HCT116 (cell line): ENCODE measurements at regions not wholly inside any gene's neighbourhood (a gene's known extent, or its start where the extent isn't known, plus 50 kb on each side); places are given as distances from the start of the nearest gene placed in this dataset.

Experiments used
- ATAC-seq: fragments of 200-7000 bp; cut with Tn5 transposase; 2 replicates; pipeline ENCODE4 v1.9.1; 2020; ENCODE audit warnings: mild to moderate bottlenecking, moderate library complexity
- BruUV-seq: library from RNA; stranded (reverse); fragments of 400-500 nt; replicated peaks from 2 replicates; lab custom pipeline; 2021; lab: Mats Ljungman, UMichigan
- CTCF ChIA-PET: fragments of 300-600 bp; sonication (Branson Sonifier 250); formaldehyde crosslinking; loops from one replicate; lab custom pipeline; 2021; ENCODE audit warnings: antibody characterized with exemption; lab: Charles Lee
- POLR2A ChIA-PET: fragments of 300-600, 350-600 bp; sonication (Branson Sonifier 250); formaldehyde crosslinking; loops from one replicate; lab custom pipeline; 2021; ENCODE audit warnings: antibody characterized with exemption; lab: Charles Lee
- RAD21 ChIA-PET, 2 experiments: fragments of 300-600 bp; sonication (Branson Sonifier 250); formaldehyde crosslinking; loops; one replicate each; lab custom pipeline; 2023; ENCODE audit warnings: low total read pairs in 2 of 2; ENCODE audit not compliant: uncharacterized antibody in 2 of 2, unreplicated experiment in 2 of 2, low non-redundant PET in 1 of 2; lab: Charles Lee
- DNase-seq: peaks from one replicate; pipeline ENCODE4 v3.0.0-alpha.2; 2010; ENCODE audit warnings: low read depth, low spot score
- H2AFZ ChIP-seq: fragments of 200-600 bp; shearing (Covaris generic), sonication (generic); 2 replicates; pipeline ENCODE4 v1.6.1; 2017; ENCODE audit warnings: low read depth, mixed run types, mixed read lengths, antibody characterized with exemption, low read length; ENCODE audit not compliant: poor library complexity, severe bottlenecking
- H3K27ac ChIP-seq: 2 replicates; pipeline ENCODE4 v1.5.1; 2012; ENCODE audit warnings: low read depth, low read length
- H3K27me3 ChIP-seq: fragments of 200-600 bp; sonication (generic); 2 replicates; pipeline ENCODE4 v1.6.1; 2016; ENCODE audit warnings: mixed run types, low read length, mixed read lengths; ENCODE audit not compliant: insufficient read depth
- H3K36me3 ChIP-seq, 2 experiments: fragments of 200-500 bp in 1 of 2; fragments of 200-600 bp in 1 of 2; sonication (Bioruptor generic) in 1 of 2; sonication (generic) in 1 of 2; 2 replicates each; pipeline versions ENCODE4 v1.5.1 to v1.6.1; 2014 to 2016; ENCODE audit warnings: low read length in 2 of 2, inconsistent platforms in 1 of 2, mixed read lengths in 1 of 2, mixed run types in 1 of 2; ENCODE audit not compliant: insufficient read depth in 2 of 2, control insufficient read depth in 1 of 2
- H3K4me1 ChIP-seq, 2 experiments: fragments of 200-600 bp in 1 of 2; sonication (generic) in 1 of 2; 2 replicates each; pipeline versions ENCODE4 v1.5.1 to v1.6.1; 2012 to 2017; ENCODE audit warnings: low read length in 2 of 2, inconsistent platforms in 1 of 2, mild to moderate bottlenecking in 1 of 2, mixed read lengths in 1 of 2, mixed run types in 1 of 2, moderate library complexity in 1 of 2; ENCODE audit not compliant: insufficient read depth in 2 of 2, control insufficient read depth in 1 of 2
- H3K4me2 ChIP-seq: fragments of 200-600 bp; sonication (generic); 2 replicates; pipeline ENCODE4 v1.6.1; 2017; ENCODE audit warnings: mixed run types, low read length, mixed read lengths
- H3K4me3 ChIP-seq, 2 experiments: fragments of 200-600 bp in 1 of 2; sonication (generic) in 1 of 2; replicated peaks in 1 of 2; 2 replicates each; pipeline ENCODE4 v1.5.1; 2011 to 2016; ENCODE audit warnings: low read length in 2 of 2, control low read depth in 1 of 2, low read depth in 1 of 2, mild to moderate bottlenecking in 1 of 2, mixed read lengths in 1 of 2, mixed run types in 1 of 2
- H3K79me2 ChIP-seq: fragments of 200-600 bp; sonication (generic); 2 replicates; pipeline ENCODE4 v1.6.1; 2017; ENCODE audit warnings: mild to moderate bottlenecking, mixed run types, low read length, moderate library complexity, mixed read lengths; ENCODE audit not compliant: insufficient read depth
- H3K9ac ChIP-seq: fragments of 200-600 bp; sonication (generic); 2 replicates; pipeline ENCODE4 v1.6.1; 2016; ENCODE audit warnings: low read length, mixed read lengths
- H3K9me2 ChIP-seq: fragments of 200-600 bp; sonication (generic), shearing (Covaris generic); 2 replicates; pipeline ENCODE4 v1.6.1; 2017; ENCODE audit warnings: mixed run types, mild to moderate bottlenecking, moderate library complexity; ENCODE audit not compliant: insufficient read depth
- H3K9me3 ChIP-seq, 2 experiments: fragments of 200-500 bp in 1 of 2; fragments of 200-600 bp in 1 of 2; sonication (Bioruptor generic) in 1 of 2; sonication (generic) in 1 of 2; 2 replicates each; pipeline ENCODE4 v1.6.1; 2014 to 2017; ENCODE audit warnings: low read length in 2 of 2, mixed read lengths in 2 of 2, inconsistent platforms in 1 of 2, low read depth in 1 of 2, mild to moderate bottlenecking in 1 of 2, mixed run types in 1 of 2, moderate library complexity in 1 of 2; ENCODE audit not compliant: control insufficient read depth in 1 of 2, insufficient read depth in 1 of 2
- H4K20me1 ChIP-seq: fragments of 200-600 bp; sonication (generic), shearing (Covaris generic); 2 replicates; pipeline ENCODE4 v1.6.1; 2017; ENCODE audit warnings: mixed run types, mild to moderate bottlenecking, moderate library complexity; ENCODE audit not compliant: insufficient read depth
- CBX3 ChIP-seq: IDR thresholded peaks from 2 replicates; pipeline ENCODE4 v1.6.1; 2012; ENCODE audit warnings: low read depth
- EGR1 ChIP-seq: IDR thresholded peaks from 2 replicates; pipeline ENCODE4 v1.6.1; 2012; ENCODE audit warnings: low read depth
- ELF1 ChIP-seq: IDR thresholded peaks from 2 replicates; pipeline ENCODE4 v1.6.1; 2012; ENCODE audit warnings: low read depth, borderline replicate concordance
- EZH2 ChIP-seq: fragments of 200-600 bp; sonication (generic); IDR thresholded peaks from 2 replicates; pipeline ENCODE4 v1.6.1; 2017; ENCODE audit warnings: antibody characterized with exemption, mixed run types
- EZH2phosphoT487 ChIP-seq: fragments of 200-600 bp; IDR thresholded peaks from 2 replicates; pipeline ENCODE4 v1.6.1; 2018; ENCODE audit warnings: antibody characterized with exemption, borderline replicate concordance
- FOSL1 ChIP-seq: IDR thresholded peaks from 2 replicates; pipeline ENCODE4 v1.6.1; 2012; ENCODE audit warnings: low read depth
- JUND ChIP-seq: IDR thresholded peaks from 2 replicates; pipeline ENCODE4 v1.6.1; 2012
- POLR2AphosphoS5 ChIP-seq: IDR thresholded peaks from 2 replicates; pipeline ENCODE4 v1.6.1; 2011; ENCODE audit warnings: mild to moderate bottlenecking, low read depth, low read length, moderate library complexity
- RAD21 ChIP-seq: IDR thresholded peaks from 2 replicates; pipeline ENCODE4 v1.6.1; 2012; ENCODE audit warnings: low read depth, mild to moderate bottlenecking
- REST ChIP-seq: IDR thresholded peaks from 2 replicates; pipeline ENCODE4 v1.6.1; 2012; ENCODE audit warnings: low read depth
- SIN3A ChIP-seq: IDR thresholded peaks from 2 replicates; pipeline ENCODE4 v1.6.1; 2012; ENCODE audit warnings: low read depth
- SP1 ChIP-seq: IDR thresholded peaks from 2 replicates; pipeline ENCODE4 v1.6.1; 2012; ENCODE audit warnings: low read depth
- SRF ChIP-seq: IDR thresholded peaks from 2 replicates; pipeline ENCODE4 v1.6.1; 2012; ENCODE audit warnings: low read depth
- TCF7L2 ChIP-seq: IDR thresholded peaks from 2 replicates; pipeline ENCODE4 v1.7.0; 2011; ENCODE audit warnings: borderline replicate concordance, inconsistent platforms; ENCODE audit not compliant: insufficient read depth, insufficient read length; ENCODE audit errors: extremely low read depth
- ZBTB33 ChIP-seq: IDR thresholded peaks from 2 replicates; pipeline ENCODE4 v1.6.1; 2011; ENCODE audit warnings: mild to moderate bottlenecking, low read length, moderate library complexity; ENCODE audit not compliant: insufficient replicate concordance; ENCODE audit errors: extremely low read depth
- ZFX ChIP-seq: fragments of 450-650 bp; IDR thresholded peaks from 2 replicates; pipeline ENCODE4 v1.6.1; 2017
- ZNF274 ChIP-seq: fragments of 200-500 bp; sonication (Bioruptor generic); IDR thresholded peaks from 2 replicates; pipeline ENCODE4 v1.6.1; 2014; ENCODE audit warnings: mild to moderate bottlenecking, low read depth, low read length, inconsistent platforms
- intact Hi-C: fragments of 100-400 bp; cut with micrococcal nuclease; formaldehyde crosslinking; loops from 2 replicates; pipeline ENCODE4 v1.10.0; 2022

GRCh38 chr10:131495224-131495623 lies 183.7 kb upstream of the TCERG1L start:
- POLR2A ChIA-PET: no interaction called here
- TF ChIP-seq ZFX (no peak), RAD21 (no peak), CBX3 (no peak), SRF (no peak), POLR2AphosphoS5 (no peak), TCF7L2 (no peak)
- TF ChIP-seq, all 23 proteins: peak for 0
- Histone ChIP-seq H3K9me2 (no peaks in the 10 kb centered on the region), H3K27me3 (no peaks in the 10 kb centered on the region), H3K79me2 (no peaks in the 10 kb centered on the region), H3K36me3 (no peaks in the 10 kb centered on the region), H3K4me1 (no peaks in the 10 kb centered on the region), H3K9me3 (no peaks in the 10 kb centered on the region), H2AFZ (no peak overlapping the region), H3K4me2 (no peak overlapping the region), H3K4me3 (no peak overlapping the region), H4K20me1 (no peaks in the 10 kb centered on the region), H3K9ac (no peak overlapping the region), H3K27ac (no peak overlapping the region)
- intact Hi-C loops: no loop called here
- DNase-seq: no peak
- no peak for ATAC-seq
- ChIA-PET RAD21 (no interaction called here), CTCF (no interaction called here)
- BruUV-seq: no TSS peak

GRCh38 chr10:131495892-131496291 lies 184.4 kb upstream of the TCERG1L start:
- no peaks in the 10 kb centered on the region for H3K9me2 ChIP-seq
- no peaks in the 10 kb centered on the region for H4K20me1 ChIP-seq
- no peak overlapping the region for H3K4me3 ChIP-seq
- no peak overlapping the region for H2AFZ ChIP-seq
- ChIA-PET CTCF (no interaction called here), POLR2A (no interaction called here), RAD21 (no interaction called here)
- H3K27me3 ChIP-seq: no peaks in the 10 kb centered on the region
- ATAC-seq (no peak), DNase-seq (no peak)
- no peaks in the 10 kb centered on the region for H3K4me1 ChIP-seq
- H3K36me3 ChIP-seq: no peaks in the 10 kb centered on the region
- H3K9ac ChIP-seq: no peak overlapping the region
- no peak overlapping the region for H3K4me2 ChIP-seq
- H3K27ac ChIP-seq: no peak overlapping the region
- H3K79me2 ChIP-seq: no peaks in the 10 kb centered on the region
- intact Hi-C loops: no loop called here
- H3K9me3 ChIP-seq: no peaks in the 10 kb centered on the region
- no TSS peak for BruUV-seq
- TF ChIP-seq ZBTB33 (no peak), ZNF274 (no peak), EGR1 (no peak), FOSL1 (no peak), SIN3A (no peak), EZH2phosphoT487 (no peak), JUND (no peak), ZFX (no peak), SP1 (no peak), CBX3 (no peak), ELF1 (no peak), EZH2 (no peak), REST (no peak), TCF7L2 (no peak), RAD21 (no peak)
